ENCODE measurements at regions not wholly inside any gene's neighbourhood (a gene's known extent, or its start where the extent isn't known, plus 50 kb on each side); places are given as distances from the start of the nearest gene placed in this dataset.

- H3K9me3 ChIP-seq = no peaks in the 10 kb centered on the region
- H3K27ac ChIP-seq = no peak overlapping the region
- H3K4me1 ChIP-seq = no peaks in the 10 kb centered on the region
- no peaks in the 10 kb centered on the region for H3K27me3 ChIP-seq
- 24 to 36% (median 27%) methylated on average over 4 to 5 of the region's 5 CpGs for WGBS, 5 donors
- TF ChIP-seq POLR2AphosphoS5 (IDR thresholded peaks at IDR 0.05) (no peak), EP300 (IDR thresholded peaks at IDR 0.05) (no peak), POLR2A (IDR thresholded peaks at IDR 0.05) (no peak), CTCF (IDR thresholded peaks at IDR 0.05) (no peak)
- intact Hi-C loops (cut with DNase I; ENCODE audit: low total_unique reads) = no loop called here
- no peaks in the 10 kb centered on the region for H3K36me3 ChIP-seq
- H3K4me3 ChIP-seq = no peak overlapping the region
- DNase-seq = peak; percentile 23 to 89
Measured at GRCh38 chr17:11122908-11123307, 118.1 kb upstream of the SHISA6 start.

GRCh38 chr17:11121341-11121985 lies 119.5 kb upstream of the SHISA6 start:
- intact Hi-C loops (cut with DNase I; ENCODE audit: low total_unique reads) = no loop called here
- H3K36me3 ChIP-seq = no peaks in the 10 kb centered on the region
- WGBS, 5 donors = 66 to 75% (median 70%) methylated on average over 10 of the region's 10 CpGs
- peak in 1 of 2 donors; percentile 45 for DNase-seq
- no peaks in the 10 kb centered on the region for H3K27me3 ChIP-seq
- no peaks in the 10 kb centered on the region for H3K4me1 ChIP-seq
- no peaks in the 10 kb centered on the region for H3K9me3 ChIP-seq
- TF ChIP-seq POLR2A (IDR thresholded peaks at IDR 0.05) (no peak), CTCF (IDR thresholded peaks at IDR 0.05) (no peak), EP300 (IDR thresholded peaks at IDR 0.05) (no peak), POLR2AphosphoS5 (IDR thresholded peaks at IDR 0.05) (no peak)
- no peak overlapping the region for H3K27ac ChIP-seq
- no peak overlapping the region for H3K4me3 ChIP-seq

GRCh38 chr17:11109106-11109505 lies 131.9 kb upstream of the SHISA6 start:
- Histone ChIP-seq H3K27ac (no peak overlapping the region), H3K4me3 (no peak overlapping the region), H3K36me3 (no peaks in the 10 kb centered on the region), H3K27me3 (no peaks in the 10 kb centered on the region), H3K4me1 (no peaks in the 10 kb centered on the region), H3K9me3 (no peaks in the 10 kb centered on the region)
- intact Hi-C loops (cut with DNase I; ENCODE audit: low total_unique reads) = no loop called here
- peak in 1 of 2 donors; percentile 3 for DNase-seq
- 61 to 79% (median 74%) methylated on average over 4 of the region's 4 CpGs for WGBS, 5 donors
- TF ChIP-seq CTCF (IDR thresholded peaks at IDR 0.05) = no peak
- TF ChIP-seq POLR2A (IDR thresholded peaks at IDR 0.05) = no peak
- TF ChIP-seq POLR2AphosphoS5 (IDR thresholded peaks at IDR 0.05) = no peak
- no peak for TF ChIP-seq EP300 (IDR thresholded peaks at IDR 0.05)

GRCh38 chr17:11105141-11105540 lies 135.9 kb upstream of the SHISA6 start:
- intact Hi-C loops (cut with DNase I; ENCODE audit: low total_unique reads) = no loop called here
- no peak for TF ChIP-seq POLR2A (IDR thresholded peaks at IDR 0.05)
- no peak for TF ChIP-seq POLR2AphosphoS5 (IDR thresholded peaks at IDR 0.05)
- no peak for TF ChIP-seq EP300 (IDR thresholded peaks at IDR 0.05)
- TF ChIP-seq CTCF (IDR thresholded peaks at IDR 0.05) = no peak
- H3K4me1 ChIP-seq = no peaks in the 10 kb centered on the region

More at GRCh38 chr17:11105141-11105540, 135.9 kb upstream of the SHISA6 start:
- Histone ChIP-seq H3K36me3 (no peaks in the 10 kb centered on the region), H3K27ac (no peak overlapping the region), H3K4me3 (no peak overlapping the region), H3K9me3 (no peaks in the 10 kb centered on the region), H3K27me3 (no peaks in the 10 kb centered on the region)
- DNase-seq = no peak

All from stomach (tissue), 8 donors.